ENCODE measurements at regions not wholly inside any gene's neighbourhood (a gene's known extent, or its start where the extent isn't known, plus 50 kb on each side); places are given as distances from the start of the nearest gene placed in this dataset.
"Not testable (repeated sequence)": the region's sequence is repeated elsewhere in the genome, so short reads cannot be mapped to it uniquely, and the experiment has no call there.

DNA sequence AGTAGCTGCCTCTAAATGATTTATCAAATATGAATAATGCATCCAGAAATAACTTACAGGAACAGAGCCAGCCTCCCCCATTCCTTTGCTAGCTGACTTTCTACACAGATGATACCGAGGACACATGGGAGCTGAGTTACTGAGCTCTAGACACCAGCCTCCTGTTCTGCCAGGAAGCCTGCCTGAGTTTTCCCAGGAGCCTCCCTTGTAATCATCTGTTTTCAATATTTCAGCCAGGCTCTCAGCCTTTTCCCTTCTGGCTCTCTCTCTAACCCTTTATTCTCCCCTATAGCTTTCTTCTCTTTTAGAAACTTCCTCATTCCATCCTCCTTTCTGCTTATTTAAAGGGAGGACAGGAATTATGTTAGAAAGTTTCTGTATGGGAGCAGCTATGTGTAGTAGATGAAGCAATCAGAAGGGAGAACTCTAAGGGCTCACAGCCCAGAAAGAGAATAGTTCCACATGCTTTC lies 911.6 kb downstream of the TDRD15 start:
- no peak for DNase-seq

DNA sequence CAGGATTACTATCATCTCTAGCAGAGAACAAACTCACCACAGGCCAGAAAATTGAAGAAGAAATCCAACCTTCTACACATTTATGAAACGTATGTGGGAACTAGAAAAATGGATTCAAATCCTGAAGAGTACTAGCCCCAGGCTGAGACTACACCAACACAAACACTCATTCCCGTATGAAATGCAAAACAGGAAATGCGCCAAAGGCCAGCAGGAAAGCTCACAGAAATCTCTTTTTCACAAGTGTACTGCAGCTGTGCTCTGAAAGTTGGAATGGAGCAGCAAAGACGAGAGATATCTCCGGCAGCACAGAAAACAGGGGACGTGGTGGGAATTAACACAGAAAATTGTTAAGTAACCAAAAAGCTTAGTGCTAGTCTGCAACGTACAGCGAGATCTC lies 913.5 kb downstream of the TDRD15 start:
- DNase-seq: no peak

DNA sequence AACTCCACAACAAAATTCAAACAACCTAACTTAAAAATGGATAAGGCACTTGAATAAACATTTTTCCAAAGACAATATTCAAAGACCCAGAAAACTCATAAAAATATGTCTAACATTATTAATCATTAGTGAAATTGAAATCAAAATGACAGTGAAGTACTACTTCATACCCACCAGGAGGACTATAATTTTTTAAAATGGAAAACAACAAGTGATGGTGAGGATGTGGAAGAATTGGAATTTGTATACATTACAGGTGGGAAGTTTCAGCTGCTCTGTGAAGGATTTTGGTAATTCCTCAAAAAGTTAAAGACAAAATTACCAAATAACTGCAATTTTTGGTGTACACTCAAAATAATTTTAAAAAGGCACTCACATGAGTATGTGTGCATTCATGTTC lies 920.0 kb downstream of the TDRD15 start:
- no peak for DNase-seq

DNA sequence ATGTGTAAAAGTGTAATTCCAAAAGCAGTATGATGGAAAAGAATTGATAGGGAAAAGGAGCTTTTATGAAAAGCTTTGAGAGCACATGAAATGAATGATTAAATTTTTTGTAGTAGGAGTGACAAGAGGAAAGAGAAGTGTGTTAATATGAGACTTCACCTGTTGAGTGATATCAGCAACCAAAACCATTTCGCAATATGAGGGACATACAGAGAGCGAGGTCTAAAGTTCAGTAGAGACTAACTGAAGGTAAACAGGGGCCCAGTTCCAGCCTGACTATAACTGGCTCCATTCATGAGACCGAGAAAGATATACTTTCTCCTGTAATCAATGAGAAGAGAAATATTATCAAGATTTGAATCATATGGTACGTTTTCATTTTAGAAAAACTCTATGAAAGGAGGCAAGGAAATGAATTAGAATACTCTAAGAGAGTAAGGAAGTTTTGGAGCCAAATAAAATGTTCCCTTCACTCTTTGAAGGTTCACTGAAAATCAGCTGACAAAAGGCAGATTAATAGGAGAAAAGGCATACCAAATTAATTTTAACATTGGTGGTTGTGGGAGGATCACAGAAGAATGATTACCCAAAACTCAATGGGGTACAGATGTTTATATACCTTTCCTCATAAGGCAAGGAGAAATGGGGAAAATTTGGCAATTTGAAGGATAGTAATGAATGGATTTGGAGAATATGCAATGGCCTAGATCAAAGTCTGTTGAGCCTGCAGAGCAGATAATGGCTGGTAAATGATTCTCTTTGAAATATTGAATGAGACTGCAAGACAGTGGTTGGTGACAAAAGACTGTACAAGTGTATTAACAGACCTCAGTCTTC lies 932.2 kb downstream of the TDRD15 start:
- no peak for DNase-seq

DNA sequence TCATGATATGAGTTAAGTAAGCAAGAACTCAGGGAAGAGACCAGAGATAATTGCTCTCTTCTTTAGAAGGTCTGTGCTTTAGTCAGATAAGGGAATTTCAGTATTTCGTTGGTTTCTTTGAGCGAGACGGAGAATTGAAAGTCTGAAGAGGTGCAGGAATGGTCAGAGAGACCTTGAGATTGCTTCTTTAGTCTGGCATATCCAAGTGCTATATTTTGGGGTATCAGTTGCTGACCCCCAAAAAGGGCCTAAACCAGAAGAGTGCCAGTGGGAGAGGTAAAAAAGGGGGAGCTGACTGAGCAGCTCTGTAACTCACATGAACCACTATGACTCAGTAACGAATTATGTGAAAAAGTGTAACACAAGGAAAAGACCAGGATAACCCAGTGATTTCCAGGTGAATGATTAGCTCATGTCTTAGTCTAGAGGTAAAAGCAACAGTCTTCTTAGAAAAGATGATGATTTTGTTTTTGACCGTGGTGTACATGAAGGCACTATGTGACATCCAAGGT lies 932.9 kb downstream of the TDRD15 start:
- DNase-seq: no peak

DNA sequence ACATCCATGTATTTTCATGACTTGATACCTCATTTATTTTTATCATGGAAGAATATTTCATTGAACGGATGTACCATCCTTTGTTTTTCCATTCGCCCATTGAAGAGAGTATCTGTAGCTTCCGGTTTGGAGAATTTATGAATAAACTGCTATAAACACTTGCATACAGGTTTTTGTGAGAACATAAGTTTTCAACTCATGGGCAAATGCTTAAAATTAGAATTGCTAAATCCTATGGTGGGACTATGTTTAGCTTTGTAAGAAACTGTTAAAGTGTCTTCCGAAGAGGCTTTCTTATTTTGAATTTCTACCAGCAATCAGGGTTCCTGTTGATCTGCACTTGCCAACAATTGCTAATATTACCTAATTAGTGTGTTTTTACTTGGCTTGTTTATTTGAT lies 938.9 kb downstream of the TDRD15 start:
- DNase-seq: no peak

DNA sequence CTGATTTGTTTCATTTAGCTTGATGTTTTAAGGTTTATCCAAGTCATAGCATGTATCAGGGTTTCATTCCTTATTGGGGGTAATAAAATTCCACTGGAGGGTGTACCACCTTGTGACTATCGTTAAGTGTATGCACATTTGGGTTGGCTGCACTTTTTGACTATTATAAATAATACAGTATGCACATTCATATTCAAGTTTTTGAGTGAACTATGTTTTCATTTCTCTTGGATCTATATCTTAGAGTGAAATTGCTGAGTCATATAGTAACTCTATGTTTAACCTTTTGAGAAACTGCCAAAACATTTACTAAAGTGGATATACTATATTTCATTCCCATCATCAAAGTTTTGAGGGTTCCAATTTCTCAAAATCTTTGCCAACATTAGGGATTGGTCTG lies 952.7 kb downstream of the TDRD15 start:
- no peak for DNase-seq

DNA sequence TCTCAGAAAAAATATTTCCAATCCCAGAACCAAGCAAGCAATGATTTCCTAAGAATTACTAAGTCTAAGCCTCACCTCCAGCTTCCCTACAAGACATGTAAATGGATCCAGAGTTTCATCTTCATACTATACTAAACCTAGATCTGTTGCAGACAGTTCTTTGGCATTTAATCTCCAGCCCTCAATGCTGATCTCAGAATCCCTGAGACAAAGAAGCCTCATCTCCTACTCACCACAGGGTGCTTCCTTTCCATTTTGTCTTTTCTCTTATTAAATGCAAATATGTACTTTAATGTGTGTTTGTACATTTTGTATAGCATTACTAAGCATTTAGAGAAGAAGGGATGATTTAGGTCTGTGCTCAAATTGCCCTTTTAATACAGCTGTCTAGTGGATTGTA lies 954.9 kb downstream of the TDRD15 start:
- no peak for DNase-seq

DNA sequence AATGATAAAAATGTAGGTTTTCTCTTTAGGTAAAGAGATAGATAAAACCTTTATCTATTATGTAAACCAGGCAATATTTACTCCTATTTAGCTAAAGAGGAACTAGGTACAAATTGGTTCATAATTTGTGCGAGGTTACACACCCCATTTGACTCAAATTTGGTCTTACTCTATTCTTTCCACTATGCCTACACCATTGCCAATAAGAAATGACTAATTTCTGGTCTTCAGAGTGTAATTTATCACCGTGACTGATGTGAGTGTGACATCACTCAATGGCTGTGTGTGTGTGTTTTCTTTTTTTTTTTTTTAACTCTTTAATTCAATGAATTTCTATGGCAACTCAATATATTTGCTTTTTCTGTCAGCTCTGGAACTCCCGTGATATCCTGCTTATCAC lies 955.8 kb downstream of the TDRD15 start:
- no peak for DNase-seq

DNA sequence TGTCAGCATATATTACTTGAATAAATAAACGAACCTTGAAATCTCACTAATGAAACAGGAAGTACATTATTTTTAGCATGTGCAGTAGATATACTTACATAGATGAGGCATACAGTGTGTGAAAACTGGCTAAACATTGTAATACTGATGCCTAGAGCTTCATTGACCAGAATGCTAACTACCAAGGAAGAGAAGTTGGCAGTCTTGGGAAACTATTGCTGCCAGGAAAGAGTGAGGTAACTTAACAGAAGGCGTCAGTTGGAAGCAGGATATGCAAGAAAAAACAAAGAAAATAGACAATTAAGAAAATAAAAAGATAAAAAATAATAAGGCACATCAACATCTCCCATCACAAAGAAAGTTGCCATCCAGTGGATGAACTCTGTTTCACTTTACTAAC lies 963.0 kb downstream of the TDRD15 start:
- no peak for DNase-seq

DNA sequence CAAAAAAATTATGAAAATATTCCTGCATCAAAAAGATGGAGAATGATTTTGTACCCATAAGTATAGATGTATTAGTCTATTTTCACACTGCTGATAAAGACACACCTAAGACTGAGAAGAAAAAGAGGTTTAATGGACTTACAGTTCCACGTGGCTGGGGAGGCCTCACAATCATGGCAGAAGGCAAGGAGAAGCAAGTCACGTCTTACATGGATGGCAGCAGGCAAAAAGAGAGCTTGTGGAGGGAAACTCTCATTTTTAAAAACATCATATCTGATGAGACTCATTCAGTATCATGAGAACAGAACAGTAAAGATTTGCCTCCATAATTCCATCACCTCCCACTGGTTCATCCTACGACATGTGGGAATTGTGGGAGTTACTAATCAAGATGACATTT lies 979.8 kb downstream of the TDRD15 start:
- not testable (repeated sequence) for DNase-seq

DNA sequence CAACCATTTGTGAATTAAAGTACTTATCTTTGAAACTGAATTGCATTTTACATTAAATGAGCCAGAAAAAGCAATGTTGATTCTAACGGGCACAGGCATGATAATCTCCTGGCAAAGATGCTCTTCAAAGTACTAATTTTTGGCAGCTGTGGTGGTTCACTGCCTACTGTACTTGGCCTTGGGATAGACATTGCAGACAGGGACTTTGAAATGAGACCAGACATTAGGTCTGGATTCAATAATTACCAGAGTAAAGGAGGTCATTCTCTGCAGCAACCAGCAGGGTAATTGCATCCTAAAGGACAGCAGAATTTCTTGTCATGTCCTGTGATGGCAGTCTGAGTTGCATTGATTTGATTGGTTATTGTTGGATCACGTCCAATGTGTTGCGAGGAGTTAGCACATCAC lies 986.5 kb downstream of the TDRD15 start:
- no peak for DNase-seq

DNA sequence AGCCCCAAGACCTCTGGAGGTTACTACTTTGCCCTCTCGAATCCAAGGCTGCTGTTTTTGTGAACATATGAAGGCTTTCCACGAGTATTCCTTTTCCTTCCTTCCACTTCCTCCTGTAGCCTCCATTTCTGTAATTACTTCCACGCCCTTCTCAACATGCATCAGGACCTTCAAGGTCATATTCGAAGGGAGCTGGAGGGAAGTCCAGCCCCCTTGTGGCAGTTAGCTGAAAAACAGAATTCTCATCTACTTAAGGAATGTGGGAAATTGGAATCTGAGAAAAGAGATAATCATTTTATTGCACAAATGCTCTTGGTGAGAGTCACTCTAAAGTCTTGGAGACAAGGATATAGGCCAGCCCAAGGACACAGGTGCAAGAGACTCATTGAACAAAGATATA lies 1000.2 kb downstream of the TDRD15 start:
- no peak for DNase-seq

DNA sequence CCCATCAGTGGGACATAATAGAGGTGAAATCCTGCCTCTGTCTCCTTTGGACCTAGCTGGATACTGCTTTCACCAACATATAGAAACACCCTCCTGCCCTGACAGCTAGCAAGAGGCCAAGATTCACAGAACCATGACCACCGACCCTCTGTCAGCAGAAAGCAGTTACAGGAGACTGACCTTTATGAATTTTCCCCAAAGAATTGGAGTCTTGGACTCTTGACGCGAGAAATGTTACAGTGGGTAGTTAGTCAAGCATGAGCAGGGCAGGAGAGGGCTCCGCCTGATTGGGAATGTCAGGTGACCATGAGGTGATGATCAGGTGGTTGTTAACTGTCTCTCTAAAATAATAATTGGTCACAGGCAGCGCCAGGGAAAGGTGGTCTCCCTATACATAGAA lies 1002.3 kb downstream of the TDRD15 start:
- no peak for DNase-seq

DNA sequence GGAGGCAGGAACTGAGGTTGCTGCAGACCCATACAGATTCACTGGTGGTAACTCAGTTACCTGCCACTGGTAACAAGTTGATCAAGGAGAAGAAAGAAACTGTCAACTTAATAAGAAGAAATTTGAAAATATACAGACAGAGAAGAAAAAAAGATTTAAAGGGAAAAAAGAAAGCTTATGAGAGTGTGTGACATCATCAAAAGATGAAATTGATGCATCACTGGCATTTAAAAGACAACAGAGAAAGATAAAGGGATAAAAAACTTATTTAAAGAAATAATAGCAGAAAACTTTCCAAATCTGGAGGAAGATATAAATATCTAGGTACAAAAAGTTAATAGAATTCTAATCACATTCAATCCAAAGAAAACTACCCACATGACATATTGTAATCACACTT lies 1003.2 kb downstream of the TDRD15 start:
- DNase-seq: no peak

DNA sequence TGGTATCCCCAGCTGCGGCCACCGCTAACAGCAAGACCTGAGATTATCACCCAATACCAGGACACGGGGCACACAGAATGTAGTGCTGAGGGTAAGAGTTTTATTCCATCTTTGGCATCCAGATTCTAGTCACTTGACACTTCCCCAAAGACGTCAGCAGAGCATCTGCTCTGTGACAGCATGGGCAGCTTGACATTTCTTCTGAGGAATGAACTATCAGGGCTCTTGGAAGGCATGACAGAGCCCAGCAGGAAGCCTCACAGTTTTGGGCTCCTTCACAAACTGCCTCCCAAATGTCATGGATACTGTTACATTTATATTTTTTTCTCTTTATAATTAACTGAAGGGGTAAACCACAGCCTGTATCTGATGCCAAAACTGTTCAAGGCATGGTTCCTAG lies 1010.7 kb downstream of the TDRD15 start:
- DNase-seq: no peak

DNA sequence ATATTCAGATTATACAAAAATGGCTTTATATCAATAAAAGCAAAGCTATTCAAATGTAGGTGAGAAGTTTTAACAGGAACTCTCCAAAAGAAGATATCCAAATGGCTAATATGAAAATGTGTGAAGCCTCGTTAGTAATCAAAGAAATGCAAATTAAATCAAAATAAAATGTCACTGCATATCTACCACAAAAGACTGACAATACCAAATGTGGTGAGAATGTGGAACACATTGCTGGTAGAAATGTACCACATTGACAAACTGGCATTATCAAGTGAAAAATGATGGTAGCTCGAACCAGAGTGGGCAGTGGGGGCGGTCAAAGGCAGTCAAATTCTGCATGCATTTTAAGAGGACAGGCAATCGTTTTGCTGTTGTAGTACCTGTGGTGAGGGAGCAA lies 1012.7 kb downstream of the TDRD15 start:
- no peak for DNase-seq

DNA sequence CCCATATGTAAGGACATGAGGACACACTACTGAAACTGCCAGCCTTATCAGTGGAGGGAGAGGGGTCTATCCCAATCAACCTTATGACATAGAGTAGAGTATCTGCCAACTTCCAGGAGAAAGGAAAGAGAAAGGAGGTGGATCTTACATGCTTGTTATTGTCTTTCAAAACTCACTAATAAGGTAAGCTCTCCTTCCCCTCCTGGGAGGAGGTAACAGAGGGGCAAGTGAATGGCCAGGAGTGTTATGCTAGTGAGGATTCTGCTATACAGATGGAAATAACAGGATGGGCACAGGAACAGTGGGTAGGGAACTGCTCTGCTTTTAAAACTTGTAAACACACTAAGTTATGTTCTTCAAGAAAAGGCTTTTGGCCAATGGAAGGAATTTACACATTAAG lies 1020.1 kb downstream of the TDRD15 start:
- no peak for DNase-seq

DNA sequence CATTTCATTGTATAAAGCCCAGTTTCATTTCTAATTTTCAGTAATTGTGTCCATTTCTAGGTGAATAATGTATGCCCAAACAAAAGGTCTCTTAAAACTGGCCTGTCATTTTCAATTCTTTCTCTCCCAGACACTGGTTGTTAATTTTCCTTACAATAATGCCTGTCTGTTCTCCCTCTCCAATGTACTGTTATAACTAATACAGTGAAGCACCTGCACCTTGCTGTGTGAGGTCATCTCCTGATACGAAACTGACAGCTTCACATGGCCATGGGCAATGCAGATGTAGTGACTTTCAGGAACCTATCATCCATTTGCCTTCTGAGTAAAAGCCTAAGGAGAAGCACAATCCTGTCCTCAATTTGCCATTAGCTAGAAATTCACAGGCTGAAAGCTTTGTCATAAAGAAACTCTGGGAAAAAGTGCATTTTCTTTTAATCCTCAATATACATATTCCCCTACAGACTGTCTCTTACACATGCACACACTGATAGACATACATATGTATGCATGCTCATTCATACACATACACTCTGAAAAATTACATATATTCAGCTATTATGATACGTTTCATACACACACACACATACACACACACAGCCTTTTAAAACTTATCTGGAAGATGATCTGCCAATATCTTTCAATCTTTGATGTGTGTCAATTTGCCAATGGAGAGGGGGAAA lies 1030.3 kb downstream of the TDRD15 start:
- no peak for DNase-seq

DNA sequence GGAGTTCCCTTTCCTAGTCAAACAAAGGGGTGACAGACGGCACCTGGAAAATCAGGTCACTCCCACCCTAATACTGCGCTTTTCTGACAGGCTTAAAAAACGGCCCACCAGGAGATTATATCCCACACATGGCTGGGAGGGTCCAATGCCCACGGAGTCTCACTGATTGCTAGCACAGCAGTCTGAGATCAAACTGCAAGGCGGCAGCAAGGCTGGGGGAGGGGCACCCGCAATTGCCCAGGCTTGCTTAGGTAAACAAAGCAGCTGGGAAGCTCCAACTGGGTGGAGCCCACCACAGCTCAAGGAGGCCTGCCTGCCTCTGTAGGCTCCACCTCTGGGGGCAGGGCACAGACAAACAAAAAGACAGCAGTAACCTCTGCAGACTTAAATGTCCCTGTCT lies 1032.9 kb downstream of the TDRD15 start:
- not testable (repeated sequence) for DNase-seq

DNA sequence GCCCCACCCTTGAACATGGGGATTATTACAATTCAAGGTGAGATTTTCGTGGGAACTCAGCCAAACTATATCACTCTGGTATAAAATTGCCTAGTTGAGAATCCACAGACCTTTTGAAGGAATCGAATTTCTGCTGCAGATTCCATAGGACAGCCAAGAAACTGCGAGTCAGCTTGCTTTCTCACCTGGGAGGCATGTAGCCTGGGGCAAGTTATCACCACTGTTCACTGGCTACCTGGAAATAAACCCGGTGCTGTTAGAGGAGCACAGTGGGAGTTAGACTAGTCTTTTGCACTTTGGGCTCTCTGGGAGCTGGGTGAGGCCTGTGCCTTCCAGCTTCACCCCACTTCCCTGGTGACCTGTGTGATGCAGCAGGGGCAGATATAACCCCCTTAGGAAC lies 1043.5 kb downstream of the TDRD15 start:
- DNase-seq: no peak

DNA sequence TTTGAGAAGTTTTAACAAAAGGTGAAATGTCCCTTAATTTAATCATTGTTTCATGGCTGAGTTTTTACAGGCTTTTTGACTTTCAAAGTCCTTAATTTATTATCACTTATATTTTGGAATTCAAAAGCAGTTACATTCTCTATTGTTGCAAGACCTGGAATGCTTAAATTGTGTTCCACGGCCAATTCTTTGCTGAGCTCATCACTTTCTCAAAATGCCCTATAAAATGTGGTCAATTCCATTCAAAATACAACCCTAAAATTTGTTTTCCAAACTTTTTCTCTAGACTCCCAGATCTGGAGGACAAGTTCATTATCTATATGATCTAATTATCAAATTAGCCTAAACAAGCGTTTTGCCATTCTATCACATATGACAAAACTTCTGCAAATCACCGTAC lies 1051.2 kb downstream of the TDRD15 start:
- DNase-seq: no peak

DNA sequence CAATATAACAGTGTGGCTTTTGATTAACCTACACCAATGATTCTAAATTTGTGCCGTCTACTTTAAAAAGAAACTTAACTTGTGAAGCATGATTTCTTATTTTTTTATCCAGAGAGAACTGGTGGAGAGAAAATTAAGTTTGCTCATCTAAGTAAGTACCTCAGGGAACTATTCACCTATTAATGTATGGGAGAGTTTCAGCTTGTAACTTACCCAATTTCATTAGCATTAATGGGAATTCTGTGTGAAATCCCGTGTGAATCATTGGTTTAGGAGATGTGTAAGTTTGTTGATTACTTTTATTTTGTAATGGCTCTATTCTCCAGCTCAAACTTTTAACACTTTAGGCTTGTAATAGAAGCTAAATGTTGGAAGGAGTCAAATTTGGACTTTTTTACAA lies 1061.5 kb downstream of the TDRD15 start:
- DNase-seq: no peak

DNA sequence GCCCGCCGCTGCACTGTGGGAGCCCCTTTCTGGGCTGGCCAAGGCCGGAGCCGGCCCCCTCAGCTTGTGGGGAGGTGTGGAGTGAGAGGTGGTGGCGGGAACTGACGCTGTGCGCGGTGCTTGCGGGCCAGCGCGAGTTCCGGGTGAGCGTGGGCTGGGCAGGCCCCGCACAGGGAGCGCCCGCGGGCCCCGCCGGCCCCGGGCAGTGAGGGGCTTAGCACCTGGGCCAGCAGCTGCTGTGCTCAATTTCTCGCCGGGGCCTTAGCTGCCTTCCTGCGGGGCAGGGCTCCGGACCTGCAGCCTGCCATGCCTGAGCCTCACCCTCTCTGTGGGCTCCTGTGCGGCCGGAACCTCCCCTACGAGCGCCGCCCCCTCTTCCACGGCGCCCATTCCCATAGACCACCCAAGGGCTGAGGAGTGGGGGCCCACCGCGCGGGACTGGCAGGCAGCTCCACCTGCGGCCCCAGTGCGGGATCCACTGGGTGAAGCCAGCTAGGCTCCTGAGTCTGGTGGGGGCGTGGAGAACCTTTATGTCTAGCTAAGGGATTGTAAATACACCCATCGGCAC lies 1062.6 kb downstream of the TDRD15 start:
- DNase-seq: not testable (repeated sequence)
